Dedifferentiated amniotic fluid mesenchymal stem cell (primary cell): ENCODE measurements at regions not wholly inside any gene's neighbourhood (a gene's known extent, or its start where the extent isn't known, plus 50 kb on each side); places are given as distances from the start of the nearest gene placed in this dataset.
"Not testable (repeated sequence)": the region's sequence is repeated elsewhere in the genome, so short reads cannot be mapped to it uniquely, and the experiment has no call there.

ENCODE experiments used
- DNase-seq: peaks from one replicate; pipeline ENCODE4 v3.0.0-alpha.2; 2016; ENCODE audit errors: extremely low spot score

- no peak for DNase-seq
These were observed 314.4 kb upstream of the ZEB2 start for GRCh38 chr2:144834363-144834762.

GRCh38 chr2:144833075-144833637 is 313.2 kb upstream of the ZEB2 start:
- no peak for DNase-seq

- no peak for DNase-seq
These were observed 312.1 kb upstream of the ZEB2 start for GRCh38 chr2:144832048-144832447.

GRCh38 chr2:144830543-144830942 is 310.6 kb upstream of the ZEB2 start:
- DNase-seq: no peak

GRCh38 chr2:144827404-144827803 is 307.5 kb upstream of the ZEB2 start:
- DNase-seq: no peak

GRCh38 chr2:144826105-144826504 is 306.2 kb upstream of the ZEB2 start:
- no peak for DNase-seq

GRCh38 chr2:144825331-144826020 is 305.6 kb upstream of the ZEB2 start:
- no peak for DNase-seq

GRCh38 chr2:144824306-144825080 is 304.6 kb upstream of the ZEB2 start:
- no peak for DNase-seq

- no peak for DNase-seq
These were observed 303.0 kb upstream of the ZEB2 start for GRCh38 chr2:144822966-144823365.

- DNase-seq: no peak
These were observed 292.4 kb upstream of the ZEB2 start for GRCh38 chr2:144812288-144812687.

GRCh38 chr2:144801766-144802165 is 281.8 kb upstream of the ZEB2 start:
- DNase-seq: peak; percentile 45

- DNase-seq: no peak
These were observed 281.4 kb upstream of the ZEB2 start for GRCh38 chr2:144801325-144801724.

- no peak for DNase-seq
These were observed 279.1 kb upstream of the ZEB2 start for GRCh38 chr2:144798989-144799388.

- DNase-seq: no peak
These were observed 278.1 kb upstream of the ZEB2 start for GRCh38 chr2:144798034-144798433.

GRCh38 chr2:144796936-144797335 is 277.0 kb upstream of the ZEB2 start:
- DNase-seq: no peak

GRCh38 chr2:144796164-144796563 is 276.2 kb upstream of the ZEB2 start:
- no peak for DNase-seq

- no peak for DNase-seq
These were observed 265.3 kb upstream of the ZEB2 start for GRCh38 chr2:144785253-144785652.

- DNase-seq: peak; percentile 53
These were observed 261.1 kb upstream of the ZEB2 start for GRCh38 chr2:144780983-144781382.

GRCh38 chr2:144776766-144777165 is 256.8 kb upstream of the ZEB2 start:
- no peak for DNase-seq

GRCh38 chr2:144774809-144775208 is 254.9 kb upstream of the ZEB2 start:
- DNase-seq: no peak

GRCh38 chr2:144771348-144771747 is 251.4 kb upstream of the ZEB2 start:
- DNase-seq: no peak

- no peak for DNase-seq
These were observed 250.8 kb upstream of the ZEB2 start for GRCh38 chr2:144770616-144771230.

- DNase-seq: not testable (repeated sequence)
These were observed 241.0 kb upstream of the ZEB2 start for GRCh38 chr2:144760939-144761338.
